HUES48 (cell line): ENCODE measurements at regions not wholly inside any gene's neighbourhood (a gene's known extent, or its start where the extent isn't known, plus 50 kb on each side); places are given as distances from the start of the nearest gene placed in this dataset.
"Not testable (repeated sequence)": the region's sequence is repeated elsewhere in the genome, so short reads cannot be mapped to it uniquely, and the experiment has no call there.

Experiments
- H3K27ac ChIP-seq: one replicate; pipeline ENCODE4 v1.7.0; 2013; ENCODE audit warnings: low read depth, low read length, inconsistent platforms
- H3K27me3 ChIP-seq: 2 replicates; pipeline ENCODE4 v1.6.1; 2013; ENCODE audit warnings: mild to moderate bottlenecking, low read length; ENCODE audit not compliant: control insufficient read depth, insufficient read depth
- H3K36me3 ChIP-seq: 2 replicates; pipeline ENCODE4 v1.6.1; 2013; ENCODE audit warnings: low read length; ENCODE audit not compliant: control insufficient read depth, insufficient read depth
- H3K4me1 ChIP-seq: 2 replicates; pipeline ENCODE4 v1.6.1; 2013; ENCODE audit warnings: mild to moderate bottlenecking, low read length; ENCODE audit not compliant: control insufficient read depth, insufficient read depth
- H3K4me3 ChIP-seq: 2 replicates; pipeline ENCODE4 v1.5.1; 2013; ENCODE audit warnings: mild to moderate bottlenecking, low read depth, low read length
- H3K9ac ChIP-seq: 2 replicates; pipeline ENCODE4 v1.6.1; 2013; ENCODE audit warnings: mild to moderate bottlenecking, low read depth, low read length, moderate library complexity
- H3K9me3 ChIP-seq: 2 replicates; pipeline ENCODE4 v1.6.1; 2013; ENCODE audit warnings: low read length; ENCODE audit not compliant: control insufficient read depth, insufficient read depth

GRCh38 chr11:110856996-110857812, 145.0 kb upstream of the ARHGAP20 start:
- Histone ChIP-seq H3K36me3 (no peaks in the 10 kb centered on the region), H3K27me3 (no peaks in the 10 kb centered on the region), H3K9ac (no peak overlapping the region), H3K4me1 (no peaks in the 10 kb centered on the region), H3K4me3 (no peak overlapping the region), H3K27ac (no peak overlapping the region), H3K9me3 (no peaks in the 10 kb centered on the region)

GRCh38 chr11:110856340-110856739, 144.1 kb upstream of the ARHGAP20 start:
- no peak overlapping the region for H3K4me3 ChIP-seq
- no peaks in the 10 kb centered on the region for H3K27me3 ChIP-seq
- H3K4me1 ChIP-seq = no peaks in the 10 kb centered on the region
- H3K9me3 ChIP-seq = no peaks in the 10 kb centered on the region
- H3K27ac ChIP-seq = no peak overlapping the region
- H3K9ac ChIP-seq = no peak overlapping the region
- H3K36me3 ChIP-seq = no peaks in the 10 kb centered on the region

GRCh38 chr11:110855191-110855590, 143.0 kb upstream of the ARHGAP20 start:
- H3K27me3 ChIP-seq = no peaks in the 10 kb centered on the region
- no peaks in the 10 kb centered on the region for H3K4me1 ChIP-seq
- H3K36me3 ChIP-seq = no peaks in the 10 kb centered on the region
- no peak overlapping the region for H3K9ac ChIP-seq
- no peak overlapping the region for H3K4me3 ChIP-seq
- no peak overlapping the region for H3K27ac ChIP-seq
- H3K9me3 ChIP-seq = no peaks in the 10 kb centered on the region

- Histone ChIP-seq H3K9ac (no peak overlapping the region), H3K4me3 (no peak overlapping the region), H3K9me3 (no peaks in the 10 kb centered on the region), H3K4me1 (no peaks in the 10 kb centered on the region), H3K27me3 (no peaks in the 10 kb centered on the region), H3K27ac (no peak overlapping the region), H3K36me3 (no peaks in the 10 kb centered on the region)
These were observed 140.8 kb upstream of the ARHGAP20 start for GRCh38 chr11:110852921-110853490.

GRCh38 chr11:110850846-110851245, 138.6 kb upstream of the ARHGAP20 start:
- H3K9me3 ChIP-seq = no peaks in the 10 kb centered on the region
- H3K9ac ChIP-seq = no peak overlapping the region
- H3K4me3 ChIP-seq = no peak overlapping the region
- no peaks in the 10 kb centered on the region for H3K4me1 ChIP-seq
- H3K36me3 ChIP-seq = no peaks in the 10 kb centered on the region
- no peaks in the 10 kb centered on the region for H3K27me3 ChIP-seq
- no peak overlapping the region for H3K27ac ChIP-seq

- not testable (repeated sequence) for H3K4me3 ChIP-seq, H3K27me3 ChIP-seq, H3K27ac ChIP-seq, H3K36me3 ChIP-seq, H3K4me1 ChIP-seq, H3K9ac ChIP-seq, H3K9me3 ChIP-seq
These were observed 130.8 kb upstream of the ARHGAP20 start for GRCh38 chr11:110843053-110843452.

GRCh38 chr11:110838808-110839207, 126.6 kb upstream of the ARHGAP20 start:
- H3K9ac ChIP-seq = no peak overlapping the region
- no peak overlapping the region for H3K4me3 ChIP-seq
- no peak overlapping the region for H3K27ac ChIP-seq
- H3K4me1 ChIP-seq = no peaks in the 10 kb centered on the region
- no peaks in the 10 kb centered on the region for H3K27me3 ChIP-seq
- no peaks in the 10 kb centered on the region for H3K36me3 ChIP-seq
- no peaks in the 10 kb centered on the region for H3K9me3 ChIP-seq

- no peak overlapping the region for H3K4me3 ChIP-seq
- no peak overlapping the region for H3K27ac ChIP-seq
- no peak overlapping the region for H3K9ac ChIP-seq
- no peaks in the 10 kb centered on the region for H3K36me3 ChIP-seq
- H3K4me1 ChIP-seq = no peaks in the 10 kb centered on the region
- no peaks in the 10 kb centered on the region for H3K27me3 ChIP-seq
- H3K9me3 ChIP-seq = no peaks in the 10 kb centered on the region
These were observed 125.4 kb upstream of the ARHGAP20 start for GRCh38 chr11:110837603-110838002.

GRCh38 chr11:110835106-110835505, 122.9 kb upstream of the ARHGAP20 start:
- H3K9ac ChIP-seq = no peak overlapping the region
- no peaks in the 10 kb centered on the region for H3K36me3 ChIP-seq
- no peak overlapping the region for H3K4me3 ChIP-seq
- no peaks in the 10 kb centered on the region for H3K9me3 ChIP-seq
- no peak overlapping the region for H3K27ac ChIP-seq
- H3K27me3 ChIP-seq = no peaks in the 10 kb centered on the region
- 0 out of 2 replicates have a peak, but pooled peaks cover 3% of the 10 kb centered on the region for H3K4me1 ChIP-seq

- no peaks in the 10 kb centered on the region for H3K27me3 ChIP-seq
- H3K36me3 ChIP-seq = no peaks in the 10 kb centered on the region
- H3K9me3 ChIP-seq = no peaks in the 10 kb centered on the region
- 0 out of 2 replicates have a peak, but pooled peaks cover 8% of the 10 kb centered on the region for H3K4me1 ChIP-seq
- no peak overlapping the region for H3K27ac ChIP-seq
- H3K4me3 ChIP-seq = no peak overlapping the region
- no peak overlapping the region for H3K9ac ChIP-seq
These were observed 120.8 kb upstream of the ARHGAP20 start for GRCh38 chr11:110833033-110833484.

GRCh38 chr11:110832539-110832938, 120.3 kb upstream of the ARHGAP20 start:
- Histone ChIP-seq H3K27me3 (no peaks in the 10 kb centered on the region), H3K4me1 (0 out of 2 replicates have a peak, but pooled peaks cover 8% of the 10 kb centered on the region), H3K36me3 (no peaks in the 10 kb centered on the region), H3K9ac (no peak overlapping the region), H3K4me3 (no peak overlapping the region), H3K9me3 (no peaks in the 10 kb centered on the region), H3K27ac (no peak overlapping the region)
